Left cardiac atrium (tissue), 4 donors: ENCODE measurements at regions not wholly inside any gene's neighbourhood (a gene's known extent, or its start where the extent isn't known, plus 50 kb on each side); places are given as distances from the start of the nearest gene placed in this dataset.

Experiments used
- ATAC-seq, 2 donors: fragments of 200-7000 bp; cut with Tn5 transposase; one replicate each; pipeline ENCODE4 v1.9.1; 2020; ENCODE audit warnings: mild to moderate bottlenecking in 2 of 2, moderate library complexity in 2 of 2
- DNase-seq: peaks from one replicate; pipeline ENCODE4 v3.0.0-alpha.2; 2020
- intact Hi-C, 2 donors: fragments of 100-400 bp; cut with DNase I; formaldehyde crosslinking; loops; one replicate each; pipeline versions ENCODE4 v1.14.1 to v1.15.1; 2022 to 2023
- donor health status: DM: no; HTN: yes; CAD: no.
- donor health status: DM: no; HTN: yes; CAD: no; lungs with severe emphysema.
- donor health status: DM: yes; HTN: yes; CAD: no.
- donor health status: Dilated cardiomyopathy.

DNA sequence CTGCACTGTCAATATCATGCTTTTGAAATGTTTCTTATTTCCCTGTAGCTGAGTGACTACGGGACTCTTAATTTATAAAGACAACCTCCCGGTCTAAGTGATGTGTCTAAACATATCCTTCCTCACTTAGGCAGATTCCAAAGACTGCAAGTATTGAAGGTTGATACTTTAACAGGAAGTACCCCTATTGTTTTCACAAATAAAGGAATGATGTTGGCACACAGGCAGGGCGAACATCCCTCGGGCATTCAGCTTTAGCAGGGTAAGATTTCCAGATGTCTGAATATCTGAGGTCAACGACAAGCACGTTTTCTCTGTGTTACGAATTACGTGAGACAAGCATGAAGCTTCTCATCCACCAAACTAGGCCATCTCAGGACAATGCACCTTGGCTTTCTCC lies 638.0 kb upstream of the FRG1 start:
- DNase-seq, result no peak
- ATAC-seq, result no peak
- intact Hi-C loops, result no loop called here

DNA sequence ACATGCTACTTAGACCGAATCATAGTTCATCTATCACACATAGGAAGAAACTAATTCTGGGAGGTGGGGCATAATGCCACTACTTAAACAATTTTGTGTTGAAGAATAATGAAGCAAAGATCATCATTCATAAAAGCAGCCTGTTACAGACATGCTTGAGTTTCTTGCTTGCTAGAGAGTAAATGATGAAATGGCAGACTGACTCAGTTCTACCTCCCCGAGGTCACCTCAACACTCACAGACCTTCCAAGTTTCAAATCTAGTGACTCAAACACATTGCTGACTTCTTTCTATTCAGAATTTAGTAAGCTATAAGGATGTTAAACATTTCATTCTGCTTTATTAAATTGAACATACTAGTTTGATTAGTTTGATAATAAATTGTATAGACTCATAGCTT lies 636.5 kb upstream of the FRG1 start:
- DNase-seq (no peak), ATAC-seq (no peak)
- intact Hi-C loops, result no loop called here

GRCh38 chr4:189304809-189305208 lies 635.9 kb upstream of the FRG1 start:
- intact Hi-C loops, result no loop called here
- no peak for DNase-seq
- ATAC-seq, result no peak

DNA sequence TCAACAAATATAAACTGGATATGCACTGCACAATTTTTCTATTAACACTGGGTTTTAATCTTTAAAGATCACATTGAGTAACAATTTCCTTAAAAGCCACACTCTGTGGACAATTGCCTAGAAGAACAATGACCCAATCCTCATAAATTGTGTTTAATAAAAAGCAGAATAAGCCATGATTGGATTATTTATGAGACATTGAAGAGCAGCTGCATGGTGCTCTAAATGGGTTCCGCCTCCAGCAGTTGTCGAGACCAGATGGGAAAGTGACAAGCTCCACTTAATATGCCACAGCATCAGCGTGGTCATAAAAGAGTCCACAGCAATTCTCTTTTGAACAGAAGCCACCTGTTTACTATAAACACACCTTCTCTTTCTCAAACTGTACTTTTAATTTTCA lies 635.2 kb upstream of the FRG1 start:
- intact Hi-C loops, result no loop called here
- ATAC-seq, result no peak
- no peak for DNase-seq

DNA sequence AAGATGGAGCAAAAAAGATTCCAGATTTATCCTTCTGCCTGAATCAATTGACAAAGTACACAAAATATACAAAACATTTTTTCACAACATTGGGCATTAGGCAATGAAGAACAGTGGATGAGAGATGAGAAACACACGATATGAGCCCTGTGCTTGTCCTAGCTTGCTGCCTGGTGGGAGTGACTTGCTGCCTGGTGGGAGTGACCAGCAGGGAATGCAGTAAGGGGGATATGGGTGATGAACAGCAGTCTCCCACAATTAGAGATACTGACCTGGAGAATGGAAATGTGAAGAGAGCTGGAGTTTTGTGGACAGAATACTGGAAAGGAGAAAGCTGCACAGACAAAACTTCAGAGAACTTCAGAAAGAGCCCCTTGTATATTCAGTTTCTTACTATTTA lies 629.4 kb upstream of the FRG1 start:
- ATAC-seq, result no peak

DNA sequence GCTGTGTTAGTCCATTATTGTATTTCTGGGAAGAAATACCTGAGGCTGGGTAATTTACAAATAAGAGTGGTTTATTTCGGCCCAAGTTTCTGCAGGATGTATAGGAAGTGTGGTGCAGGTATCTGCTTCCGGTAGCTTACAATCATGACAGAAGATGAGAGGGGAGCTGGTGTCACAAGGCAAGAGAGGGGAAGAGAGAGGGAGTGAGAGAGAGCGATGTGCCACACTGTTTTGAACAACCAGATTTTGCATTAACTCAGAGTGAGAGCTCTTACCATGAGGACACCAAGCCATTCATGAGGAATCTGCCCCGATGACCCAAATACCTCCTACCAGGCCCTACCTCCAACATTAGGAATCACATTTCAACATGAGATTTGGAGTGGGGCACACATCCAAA lies 627.6 kb upstream of the FRG1 start:
- intact Hi-C loops, result no loop called here
- DNase-seq (no peak), ATAC-seq (no peak)

More for the DNA sequence above, 629.4 kb upstream of the FRG1 start:
- intact Hi-C loops, result no loop called here
- DNase-seq, result no peak

DNA sequence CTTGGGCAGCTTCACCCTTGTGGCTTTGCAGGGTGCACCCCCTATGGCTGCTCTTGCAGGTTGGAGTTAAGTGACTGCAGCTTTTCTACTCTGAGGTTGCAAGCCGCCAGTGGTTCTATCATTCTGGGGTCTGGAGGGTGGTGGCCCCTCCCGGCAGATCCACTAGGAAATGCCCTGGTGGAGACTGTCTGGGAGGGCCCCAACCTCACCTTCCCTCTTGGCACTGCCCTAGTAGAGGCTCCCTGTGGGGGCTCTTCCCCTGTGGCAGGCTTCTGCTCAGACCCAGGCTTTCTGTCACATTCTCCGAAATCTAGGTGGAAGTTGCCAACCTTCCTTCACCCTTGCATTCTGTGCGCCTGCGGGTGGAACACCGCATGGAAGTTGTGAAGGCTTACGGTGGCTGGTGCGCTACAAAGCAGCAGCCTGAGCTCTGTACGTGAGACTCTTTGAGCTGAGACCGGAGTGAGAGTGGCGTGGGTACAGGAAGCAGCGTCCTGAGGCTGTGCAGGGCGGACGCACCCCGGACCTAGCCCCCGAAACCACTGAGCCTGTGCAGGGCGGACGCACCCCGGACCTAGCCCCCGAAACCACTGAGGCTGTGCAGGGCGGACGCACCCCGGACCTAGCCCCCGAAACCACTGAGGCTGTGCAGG lies 626.7 kb upstream of the FRG1 start:
- ATAC-seq, result no peak
- no peak for DNase-seq
- intact Hi-C loops, result no loop called here

DNA sequence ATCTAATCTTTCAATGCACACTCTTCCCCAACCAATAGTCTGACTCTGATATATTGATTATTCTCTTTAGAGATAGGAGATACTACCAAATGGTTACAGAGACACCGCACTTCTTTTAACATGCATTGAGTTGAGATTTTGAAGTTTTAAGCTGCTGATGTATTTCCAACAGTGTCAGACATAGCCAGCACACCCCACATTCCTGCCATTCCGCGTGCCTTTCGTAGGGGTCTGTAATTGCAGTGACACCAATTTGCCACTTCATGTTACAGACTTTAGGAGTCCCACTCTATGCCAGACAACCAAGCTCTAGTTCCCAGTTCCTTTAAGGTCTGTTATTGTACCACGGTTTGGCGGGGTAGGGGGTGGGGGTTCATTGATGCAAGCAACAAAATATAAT lies 618.2 kb upstream of the FRG1 start:
- intact Hi-C loops, result no loop called here
- ATAC-seq (no peak), DNase-seq (no peak)

DNA sequence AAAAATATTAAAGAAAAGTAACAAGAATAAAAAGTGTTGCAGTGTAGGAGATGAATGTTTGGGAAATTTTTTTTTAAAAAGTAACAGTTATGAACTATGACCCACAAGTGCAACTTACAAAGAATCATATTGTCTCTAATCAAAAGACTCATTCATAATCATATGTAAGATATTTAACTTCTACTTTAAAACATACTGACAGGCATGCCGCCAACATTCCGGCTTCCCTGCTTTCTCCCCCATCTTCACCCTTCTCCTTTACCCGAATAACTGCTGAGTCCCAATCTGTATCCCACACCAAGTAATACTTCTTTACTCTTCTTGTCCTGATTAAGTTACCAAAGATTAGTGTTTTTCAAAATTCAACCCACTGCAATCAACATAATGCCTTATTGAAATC lies 598.8 kb upstream of the FRG1 start:
- ATAC-seq, result no peak
- no peak for DNase-seq
- intact Hi-C loops, result no loop called here

DNA sequence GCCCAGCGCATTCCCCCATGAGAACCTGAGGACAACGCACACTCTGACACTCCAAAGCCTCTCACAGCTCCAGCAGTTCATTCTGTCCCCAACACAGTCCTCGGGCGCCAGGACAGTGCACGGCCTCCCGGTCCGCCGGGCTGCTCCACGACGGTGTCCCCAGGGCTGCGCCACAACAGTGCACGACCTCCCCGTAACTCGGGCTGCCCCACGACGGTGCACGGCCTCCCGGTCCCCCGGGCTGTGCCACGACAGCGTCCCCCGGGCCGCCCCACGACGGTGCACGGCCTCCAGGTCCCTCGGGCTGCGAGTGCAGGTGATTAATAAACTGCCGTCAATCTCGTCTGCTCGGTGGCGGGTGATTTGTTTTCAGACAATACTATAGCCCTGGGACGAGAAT lies 585.1 kb upstream of the FRG1 start:
- no peak for DNase-seq
- intact Hi-C loops, result no loop called here
- ATAC-seq, result no peak

DNA sequence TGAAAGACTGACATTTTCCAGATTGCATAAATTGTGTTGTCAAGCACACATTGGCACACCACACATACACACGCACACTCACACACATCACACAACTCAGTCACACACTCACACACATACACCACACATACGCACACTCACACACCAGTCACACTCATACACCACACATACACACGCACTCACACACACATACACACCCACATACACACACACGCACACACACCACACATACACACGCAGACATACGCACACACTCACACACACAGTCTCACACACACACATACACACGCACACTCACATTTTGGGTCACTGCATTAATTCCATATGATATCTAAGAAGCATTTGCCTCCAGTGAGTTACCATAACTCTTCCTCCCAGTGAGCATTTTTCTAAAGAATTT lies 578.3 kb upstream of the FRG1 start:
- intact Hi-C loops, result no loop called here
- no peak for DNase-seq

GRCh38 chr4:189364032-189364449 lies 576.6 kb upstream of the FRG1 start:
- ATAC-seq (no peak), DNase-seq (no peak)
- intact Hi-C loops, result no loop called here

More for the DNA sequence above, 578.3 kb upstream of the FRG1 start:
- no peak for ATAC-seq

DNA sequence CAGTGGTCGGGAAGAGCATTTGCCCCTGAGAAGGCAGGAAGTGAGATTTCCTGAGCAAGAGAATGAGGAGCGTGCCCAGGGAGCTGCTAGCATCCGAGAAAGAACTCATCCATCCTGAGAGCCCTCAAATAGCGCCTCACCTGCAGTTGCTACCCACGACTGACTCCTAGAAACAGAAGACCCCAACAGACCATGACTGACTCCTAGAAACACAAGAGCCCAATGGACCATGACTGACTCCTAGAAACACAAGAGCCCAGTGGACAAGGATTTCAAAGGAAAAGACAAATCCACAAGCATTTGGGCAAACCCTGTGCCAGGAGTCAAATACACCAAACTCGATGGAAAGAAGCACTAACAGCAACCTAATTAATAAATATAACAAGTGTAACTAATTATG lies 575.2 kb upstream of the FRG1 start:
- DNase-seq (no peak), ATAC-seq (no peak)
- intact Hi-C loops, result no loop called here

- DNase-seq (no peak), ATAC-seq (no peak)
- intact Hi-C loops, result no loop called here
Observed at GRCh38 chr4:189367832-189368231, 572.8 kb upstream of the FRG1 start.

GRCh38 chr4:189374176-189374575 lies 566.5 kb upstream of the FRG1 start:
- DNase-seq, result no peak
- intact Hi-C loops, result no loop called here
- ATAC-seq, result no peak

- no peak for DNase-seq
- intact Hi-C loops, result no loop called here
- no peak for ATAC-seq
Observed at GRCh38 chr4:189376901-189377300, 563.8 kb upstream of the FRG1 start.

DNA sequence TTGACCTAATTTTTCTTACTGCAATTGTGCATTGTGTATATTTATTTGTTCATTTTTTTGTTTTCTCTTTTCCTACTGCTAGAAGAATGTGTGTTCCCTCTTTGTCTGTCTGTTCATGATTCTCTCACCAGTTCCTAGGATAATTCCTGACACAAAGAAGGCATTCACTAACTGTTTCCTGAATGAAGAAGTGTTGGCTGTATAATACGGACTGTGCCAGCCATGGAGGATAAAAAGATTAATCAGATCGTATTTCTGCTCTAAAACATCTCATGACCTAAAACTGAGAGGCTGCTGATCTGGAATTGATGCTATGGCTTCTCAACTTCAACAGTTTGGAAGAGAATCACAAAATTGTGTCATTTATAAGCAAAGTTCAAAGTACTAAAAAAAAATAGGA lies 563.1 kb upstream of the FRG1 start:
- DNase-seq (no peak), ATAC-seq (no peak)
- intact Hi-C loops, result no loop called here

GRCh38 chr4:189385098-189385497 lies 555.6 kb upstream of the FRG1 start:
- no peak for DNase-seq
- intact Hi-C loops, result no loop called here
- ATAC-seq, result no peak

DNA sequence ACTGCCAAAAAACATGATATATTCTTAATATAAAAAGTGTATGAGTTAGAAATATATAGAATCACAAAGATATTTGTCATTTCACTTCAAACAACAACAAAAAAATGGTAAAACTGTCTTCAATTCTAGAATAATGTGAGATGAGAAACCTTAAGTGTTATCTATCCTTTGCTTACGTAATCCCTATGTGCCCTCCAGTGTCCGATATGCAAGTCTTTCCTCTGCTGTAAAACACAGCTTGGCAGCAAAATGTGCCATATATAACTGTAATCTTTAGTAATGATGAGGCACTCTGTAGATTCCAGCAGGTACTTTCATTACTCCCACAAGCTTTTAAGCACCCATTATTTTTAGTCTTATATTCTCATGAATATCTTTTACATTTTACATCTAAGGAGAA lies 555.1 kb upstream of the FRG1 start:
- no peak for ATAC-seq
- DNase-seq, result no peak
- intact Hi-C loops, result no loop called here

DNA sequence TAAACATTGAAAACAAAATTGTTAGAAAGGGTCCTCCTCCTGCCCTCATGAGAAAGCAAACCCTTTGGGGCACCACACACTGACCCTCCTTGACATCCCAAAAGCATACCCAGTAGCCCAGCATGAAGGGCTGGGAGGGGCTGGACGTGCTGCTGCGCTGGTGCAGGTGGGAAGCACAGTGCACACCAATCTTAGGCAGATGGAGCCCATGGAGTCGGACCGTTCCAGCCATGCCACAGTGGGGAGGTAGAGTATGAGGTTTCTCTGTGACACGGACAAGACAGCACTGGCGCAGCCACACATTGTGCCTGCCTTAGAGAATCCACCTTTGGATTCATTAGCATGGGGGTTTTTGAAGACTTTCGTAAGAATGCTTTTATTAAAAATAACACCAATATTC lies 544.2 kb upstream of the FRG1 start:
- ATAC-seq (no peak), DNase-seq (no peak)
- intact Hi-C loops, result no loop called here

GRCh38 chr4:189404271-189404670 lies 536.4 kb upstream of the FRG1 start:
- intact Hi-C loops, result no loop called here
- no peak for ATAC-seq
- DNase-seq, result no peak

GRCh38 chr4:189409158-189409557 lies 531.5 kb upstream of the FRG1 start:
- ATAC-seq (no peak), DNase-seq (no peak)
- intact Hi-C loops, result no loop called here
